SK-N-SH (cell line): ENCODE measurements at regions not wholly inside any gene's neighbourhood (a gene's known extent, or its start where the extent isn't known, plus 50 kb on each side); places are given as distances from the start of the nearest gene placed in this dataset.
A peak's percentile ranks its signal among the peaks of the same experiment; 100 is the strongest.

Source experiments
- EP300 ChIP-seq, 2 experiments: IDR thresholded peaks; 2 replicates each; pipeline versions ENCODE4 v1.4.0 to v1.6.1; 2012; ENCODE audit warnings: borderline replicate concordance in 1 of 2, low read depth in 1 of 2, low read length in 1 of 2
- FOXM1 ChIP-seq: IDR thresholded peaks from 2 replicates; pipeline ENCODE4 v1.4.0; 2012; ENCODE audit warnings: low read depth, mild to moderate bottlenecking
- JUND ChIP-seq: IDR thresholded peaks from 2 replicates; pipeline ENCODE4 v1.4.0; 2012
- MXI1 ChIP-seq: IDR thresholded peaks from 2 replicates; pipeline ENCODE4 v1.6.1; 2012; ENCODE audit warnings: mild to moderate bottlenecking, low read depth, low read length, improper control_type of control experiment
- POLR2AphosphoS5 ChIP-seq: IDR thresholded peaks from 2 replicates; pipeline ENCODE4 v1.6.1; 2012; ENCODE audit warnings: low read depth, low read length
- RAD21 ChIP-seq: IDR thresholded peaks from 2 replicates; pipeline ENCODE4 v1.6.1; 2012; ENCODE audit warnings: mild to moderate bottlenecking, low read length
- SIN3A ChIP-seq: IDR thresholded peaks from 2 replicates; pipeline ENCODE4 v1.6.1; 2012; ENCODE audit warnings: low read depth, mild to moderate bottlenecking, low read length, moderate library complexity, borderline replicate concordance
- SMC3 ChIP-seq: IDR thresholded peaks from 2 replicates; pipeline ENCODE4 v1.6.1; 2012; ENCODE audit warnings: low read depth, low read length, improper control_type of control experiment
- TEAD4 ChIP-seq: IDR thresholded peaks from 2 replicates; pipeline ENCODE4 v1.4.0; 2012; ENCODE audit warnings: mild to moderate bottlenecking, borderline replicate concordance; ENCODE audit not compliant: insufficient read depth
- TF ChIP-seq, protein P1 (sequence below): fragments of 150-350 bp; IDR thresholded peaks from 2 replicates; pipeline ENCODE4 v1.6.1; 2016; ENCODE audit warnings: mild to moderate bottlenecking, low read depth, low read length
- TF ChIP-seq, protein P2 (sequence below): fragments of 200-600 bp; sonication (generic); IDR thresholded peaks from 2 replicates; pipeline ENCODE4 v1.6.1; 2017; ENCODE audit warnings: antibody characterized with exemption, mild to moderate bottlenecking, moderate library complexity
- TF ChIP-seq, protein P3 (sequence below): IDR thresholded peaks from 2 replicates; pipeline ENCODE4 v1.6.1; 2012; ENCODE audit warnings: mild to moderate bottlenecking, low read depth, low read length, moderate library complexity
- TF ChIP-seq, protein P4 (sequence below): fragments of 150-350 bp; IDR thresholded peaks from 2 replicates; pipeline ENCODE4 v1.6.1; 2017; ENCODE audit warnings: antibody characterized with exemption, low read length, low read depth, borderline replicate concordance

DNA sequence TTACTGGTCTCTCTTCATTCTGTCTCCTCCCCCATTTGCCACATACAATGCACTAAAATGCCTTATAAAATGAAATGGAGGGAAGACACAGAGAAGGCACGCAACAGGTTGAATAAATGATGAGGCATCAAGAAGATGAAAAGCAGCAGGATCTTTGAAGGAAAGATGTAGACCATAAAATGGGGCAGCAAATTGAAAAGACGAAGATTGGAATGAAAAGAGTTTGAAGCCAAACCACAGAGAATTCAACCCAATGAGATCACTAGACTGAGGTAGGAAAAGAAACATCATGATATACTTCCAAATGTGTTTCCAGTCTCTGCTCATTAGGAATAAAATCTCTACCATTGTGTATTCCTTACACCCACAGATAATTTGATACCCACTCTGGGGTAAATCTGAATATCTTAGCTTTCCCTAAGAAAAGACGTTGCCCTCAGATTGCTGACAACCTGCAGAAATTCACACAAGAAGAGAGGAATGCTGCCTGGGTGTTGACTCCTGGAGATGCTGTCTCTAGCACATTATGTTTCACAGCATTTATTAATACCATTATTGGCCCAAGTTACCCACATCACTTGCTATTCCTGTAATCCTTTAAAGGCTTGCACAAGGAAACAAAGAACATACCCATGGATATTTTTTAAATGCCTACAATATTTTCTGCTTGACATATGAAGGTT is 230.9 kb downstream of the LTN1 start:
- TF ChIP-seq JUND = peak; percentile 59
- TF ChIP-seq, protein P1, sequence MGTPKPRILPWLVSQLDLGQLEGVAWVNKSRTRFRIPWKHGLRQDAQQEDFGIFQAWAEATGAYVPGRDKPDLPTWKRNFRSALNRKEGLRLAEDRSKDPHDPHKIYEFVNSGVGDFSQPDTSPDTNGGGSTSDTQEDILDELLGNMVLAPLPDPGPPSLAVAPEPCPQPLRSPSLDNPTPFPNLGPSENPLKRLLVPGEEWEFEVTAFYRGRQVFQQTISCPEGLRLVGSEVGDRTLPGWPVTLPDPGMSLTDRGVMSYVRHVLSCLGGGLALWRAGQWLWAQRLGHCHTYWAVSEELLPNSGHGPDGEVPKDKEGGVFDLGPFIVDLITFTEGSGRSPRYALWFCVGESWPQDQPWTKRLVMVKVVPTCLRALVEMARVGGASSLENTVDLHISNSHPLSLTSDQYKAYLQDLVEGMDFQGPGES = no peak
- TF ChIP-seq, protein P2, sequence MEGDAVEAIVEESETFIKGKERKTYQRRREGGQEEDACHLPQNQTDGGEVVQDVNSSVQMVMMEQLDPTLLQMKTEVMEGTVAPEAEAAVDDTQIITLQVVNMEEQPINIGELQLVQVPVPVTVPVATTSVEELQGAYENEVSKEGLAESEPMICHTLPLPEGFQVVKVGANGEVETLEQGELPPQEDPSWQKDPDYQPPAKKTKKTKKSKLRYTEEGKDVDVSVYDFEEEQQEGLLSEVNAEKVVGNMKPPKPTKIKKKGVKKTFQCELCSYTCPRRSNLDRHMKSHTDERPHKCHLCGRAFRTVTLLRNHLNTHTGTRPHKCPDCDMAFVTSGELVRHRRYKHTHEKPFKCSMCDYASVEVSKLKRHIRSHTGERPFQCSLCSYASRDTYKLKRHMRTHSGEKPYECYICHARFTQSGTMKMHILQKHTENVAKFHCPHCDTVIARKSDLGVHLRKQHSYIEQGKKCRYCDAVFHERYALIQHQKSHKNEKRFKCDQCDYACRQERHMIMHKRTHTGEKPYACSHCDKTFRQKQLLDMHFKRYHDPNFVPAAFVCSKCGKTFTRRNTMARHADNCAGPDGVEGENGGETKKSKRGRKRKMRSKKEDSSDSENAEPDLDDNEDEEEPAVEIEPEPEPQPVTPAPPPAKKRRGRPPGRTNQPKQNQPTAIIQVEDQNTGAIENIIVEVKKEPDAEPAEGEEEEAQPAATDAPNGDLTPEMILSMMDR = no peak
- no peak for TF ChIP-seq MXI1
- TF ChIP-seq RAD21 = no peak
- no peak for TF ChIP-seq POLR2AphosphoS5
- TF ChIP-seq TEAD4 = peak; percentile 58; the same call in 1 of the 2 replicates
- TF ChIP-seq SMC3 = no peak
- no peak for TF ChIP-seq SIN3A
- TF ChIP-seq EP300 (IDR thresholded peaks at IDR 0.05; ENCODE audit: borderline replicate concordance in 1 of 2, low read depth in 1 of 2, low read length in 1 of 2) = peak in 1 of 2 experiments; percentile 83; a peak in 2 of 4 replicates
- 0 out of 2 replicates have a peak, but pooled peaks have one; percentile 18 for TF ChIP-seq FOXM1
- TF ChIP-seq, protein P3, sequence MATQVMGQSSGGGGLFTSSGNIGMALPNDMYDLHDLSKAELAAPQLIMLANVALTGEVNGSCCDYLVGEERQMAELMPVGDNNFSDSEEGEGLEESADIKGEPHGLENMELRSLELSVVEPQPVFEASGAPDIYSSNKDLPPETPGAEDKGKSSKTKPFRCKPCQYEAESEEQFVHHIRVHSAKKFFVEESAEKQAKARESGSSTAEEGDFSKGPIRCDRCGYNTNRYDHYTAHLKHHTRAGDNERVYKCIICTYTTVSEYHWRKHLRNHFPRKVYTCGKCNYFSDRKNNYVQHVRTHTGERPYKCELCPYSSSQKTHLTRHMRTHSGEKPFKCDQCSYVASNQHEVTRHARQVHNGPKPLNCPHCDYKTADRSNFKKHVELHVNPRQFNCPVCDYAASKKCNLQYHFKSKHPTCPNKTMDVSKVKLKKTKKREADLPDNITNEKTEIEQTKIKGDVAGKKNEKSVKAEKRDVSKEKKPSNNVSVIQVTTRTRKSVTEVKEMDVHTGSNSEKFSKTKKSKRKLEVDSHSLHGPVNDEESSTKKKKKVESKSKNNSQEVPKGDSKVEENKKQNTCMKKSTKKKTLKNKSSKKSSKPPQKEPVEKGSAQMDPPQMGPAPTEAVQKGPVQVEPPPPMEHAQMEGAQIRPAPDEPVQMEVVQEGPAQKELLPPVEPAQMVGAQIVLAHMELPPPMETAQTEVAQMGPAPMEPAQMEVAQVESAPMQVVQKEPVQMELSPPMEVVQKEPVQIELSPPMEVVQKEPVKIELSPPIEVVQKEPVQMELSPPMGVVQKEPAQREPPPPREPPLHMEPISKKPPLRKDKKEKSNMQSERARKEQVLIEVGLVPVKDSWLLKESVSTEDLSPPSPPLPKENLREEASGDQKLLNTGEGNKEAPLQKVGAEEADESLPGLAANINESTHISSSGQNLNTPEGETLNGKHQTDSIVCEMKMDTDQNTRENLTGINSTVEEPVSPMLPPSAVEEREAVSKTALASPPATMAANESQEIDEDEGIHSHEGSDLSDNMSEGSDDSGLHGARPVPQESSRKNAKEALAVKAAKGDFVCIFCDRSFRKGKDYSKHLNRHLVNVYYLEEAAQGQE = no peak
- TF ChIP-seq, protein P4, sequence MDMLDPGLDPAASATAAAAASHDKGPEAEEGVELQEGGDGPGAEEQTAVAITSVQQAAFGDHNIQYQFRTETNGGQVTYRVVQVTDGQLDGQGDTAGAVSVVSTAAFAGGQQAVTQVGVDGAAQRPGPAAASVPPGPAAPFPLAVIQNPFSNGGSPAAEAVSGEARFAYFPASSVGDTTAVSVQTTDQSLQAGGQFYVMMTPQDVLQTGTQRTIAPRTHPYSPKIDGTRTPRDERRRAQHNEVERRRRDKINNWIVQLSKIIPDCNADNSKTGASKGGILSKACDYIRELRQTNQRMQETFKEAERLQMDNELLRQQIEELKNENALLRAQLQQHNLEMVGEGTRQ = no peak
